ENCODE measurements at regions not wholly inside any gene's neighbourhood (a gene's known extent, or its start where the extent isn't known, plus 50 kb on each side); places are given as distances from the start of the nearest gene placed in this dataset.

- WGBS, 2 donors: 84 to 89% methylated on average over 9 to 10 of the region's 10 CpGs
- no peak overlapping the region for H3K4me3 ChIP-seq
- no peak for DNase-seq
- no peak overlapping the region for H3K27ac ChIP-seq
- intact Hi-C loops (cut with DNase I): no loop called here
- no peaks in the 10 kb centered on the region for H3K36me3 ChIP-seq (replicated peaks in 1 of 2; ENCODE audit: insufficient read depth in 1 of 2, low read depth in 2 of 2)
- H3K27me3 ChIP-seq: no peaks in the 10 kb centered on the region
- H3K9me3 ChIP-seq: peaks cover 0 to 6% (median 0%) of the 10 kb centered on the region in 3 donors
- no peak for ATAC-seq
- H3K4me1 ChIP-seq: no peaks in the 10 kb centered on the region
- TF ChIP-seq, protein P1, sequence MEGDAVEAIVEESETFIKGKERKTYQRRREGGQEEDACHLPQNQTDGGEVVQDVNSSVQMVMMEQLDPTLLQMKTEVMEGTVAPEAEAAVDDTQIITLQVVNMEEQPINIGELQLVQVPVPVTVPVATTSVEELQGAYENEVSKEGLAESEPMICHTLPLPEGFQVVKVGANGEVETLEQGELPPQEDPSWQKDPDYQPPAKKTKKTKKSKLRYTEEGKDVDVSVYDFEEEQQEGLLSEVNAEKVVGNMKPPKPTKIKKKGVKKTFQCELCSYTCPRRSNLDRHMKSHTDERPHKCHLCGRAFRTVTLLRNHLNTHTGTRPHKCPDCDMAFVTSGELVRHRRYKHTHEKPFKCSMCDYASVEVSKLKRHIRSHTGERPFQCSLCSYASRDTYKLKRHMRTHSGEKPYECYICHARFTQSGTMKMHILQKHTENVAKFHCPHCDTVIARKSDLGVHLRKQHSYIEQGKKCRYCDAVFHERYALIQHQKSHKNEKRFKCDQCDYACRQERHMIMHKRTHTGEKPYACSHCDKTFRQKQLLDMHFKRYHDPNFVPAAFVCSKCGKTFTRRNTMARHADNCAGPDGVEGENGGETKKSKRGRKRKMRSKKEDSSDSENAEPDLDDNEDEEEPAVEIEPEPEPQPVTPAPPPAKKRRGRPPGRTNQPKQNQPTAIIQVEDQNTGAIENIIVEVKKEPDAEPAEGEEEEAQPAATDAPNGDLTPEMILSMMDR (IDR thresholded peaks at IDR 0.05): no peak
- TF ChIP-seq POLR2A (IDR thresholded peaks at IDR 0.05): no peak
These were observed 85.2 kb upstream of the PRR23E start for GRCh38 chr3:127107491-127108375.

DNA sequence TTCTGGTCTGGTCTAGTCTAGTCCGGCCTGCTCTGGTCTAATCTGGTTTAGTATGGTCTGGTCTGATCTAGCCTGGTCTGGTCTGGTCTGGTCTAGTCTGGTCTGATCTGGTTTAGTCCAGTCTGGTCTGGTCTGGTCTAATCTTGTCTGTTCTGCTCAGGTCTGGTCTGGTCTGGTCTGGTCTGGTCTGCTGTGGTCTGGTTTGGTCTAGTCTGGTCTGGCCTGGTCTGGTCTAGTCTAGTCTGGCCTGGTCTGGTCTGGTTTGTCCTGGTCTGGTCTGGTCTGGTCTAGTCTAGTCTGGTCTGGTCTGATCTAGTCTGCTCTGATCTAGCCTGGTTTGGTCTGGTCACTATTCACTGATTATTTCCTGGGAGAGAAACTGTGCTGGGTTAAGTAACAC, 84.1 kb upstream of the PRR23E start:
- intact Hi-C loops (cut with DNase I): no loop called here
- no peak overlapping the region for H3K27ac ChIP-seq
- TF ChIP-seq POLR2A (IDR thresholded peaks at IDR 0.05): no peak
- TF ChIP-seq, protein P1 (IDR thresholded peaks at IDR 0.05): no peak
- H3K27me3 ChIP-seq: no peaks in the 10 kb centered on the region
- no peak overlapping the region for H3K4me3 ChIP-seq
- no peaks in the 10 kb centered on the region for H3K4me1 ChIP-seq
- H3K36me3 ChIP-seq (replicated peaks in 1 of 2; ENCODE audit: insufficient read depth in 1 of 2, low read depth in 2 of 2): no peaks in the 10 kb centered on the region
- DNase-seq: no peak
- peaks cover 0 to 15% (median 0%) of the 10 kb centered on the region in 3 donors for H3K9me3 ChIP-seq
- 88 to 100% methylated on average over 1 of the region's 1 CpG for WGBS, 2 donors
- ATAC-seq: no peak

- ATAC-seq (no peak), DNase-seq (no peak)
- Histone ChIP-seq H3K27me3 (no peaks in the 10 kb centered on the region), H3K4me3 (no peak overlapping the region), H3K36me3 (replicated peaks in 1 of 2; ENCODE audit: insufficient read depth in 1 of 2, low read depth in 2 of 2) (no peaks in the 10 kb centered on the region), H3K27ac (no peak overlapping the region), H3K9me3 (peaks cover 0 to 15% (median 0%) of the 10 kb centered on the region in 3 donors), H3K4me1 (no peaks in the 10 kb centered on the region)
- 63 to 82% methylated on average over 3 of the region's 3 CpGs for WGBS, 2 donors
- intact Hi-C loops (cut with DNase I): no loop called here
- no peak for TF ChIP-seq POLR2A (IDR thresholded peaks at IDR 0.05)
- TF ChIP-seq, protein P1 (IDR thresholded peaks at IDR 0.05): no peak
These were observed 81.8 kb upstream of the PRR23E start for GRCh38 chr3:127110982-127111693.

GRCh38 chr3:127112796-127113570, 79.9 kb upstream of the PRR23E start:
- WGBS, 2 donors: 44 to 46% methylated on average over 5 of the region's 5 CpGs
- H3K9me3 ChIP-seq: peaks cover 0 to 15% (median 0%) of the 10 kb centered on the region in 3 donors
- H3K27ac ChIP-seq: no peak overlapping the region
- no peak overlapping the region for H3K4me3 ChIP-seq
- no peak for ATAC-seq
- intact Hi-C loops (cut with DNase I): no loop called here
- no peaks in the 10 kb centered on the region for H3K4me1 ChIP-seq
- TF ChIP-seq POLR2A (IDR thresholded peaks at IDR 0.05): no peak
- TF ChIP-seq, protein P1 (IDR thresholded peaks at IDR 0.05): no peak
- H3K36me3 ChIP-seq (replicated peaks in 1 of 2; ENCODE audit: insufficient read depth in 1 of 2, low read depth in 2 of 2): no peaks in the 10 kb centered on the region
- DNase-seq: no peak
- H3K27me3 ChIP-seq: no peaks in the 10 kb centered on the region

Measured in body of pancreas (tissue), 4 donors.